RWPE2 (cell line): ENCODE measurements at regions not wholly inside any gene's neighbourhood (a gene's known extent, or its start where the extent isn't known, plus 50 kb on each side); places are given as distances from the start of the nearest gene placed in this dataset.

ENCODE experiments used
- ATAC-seq: fragments of 200-7000 bp; cut with Tn5 transposase; 3 replicates; pipeline ENCODE4 v1.9.1; 2021; ENCODE audit warnings: low read depth
- DNase-seq: peaks from one replicate; pipeline ENCODE4 v3.0.0-alpha.2; 2020; ENCODE audit warnings: low spot score
- H3K27ac ChIP-seq: fragments of 450-650 bp; 2 replicates; pipeline ENCODE4 v1.5.1; 2017; ENCODE audit warnings: mild to moderate bottlenecking; ENCODE audit not compliant: poor library complexity, severe bottlenecking
- H3K27me3 ChIP-seq: fragments of 250-450 bp; sonication (Bioruptor Pico); 2 replicates; pipeline ENCODE4 v1.5.1; 2021; ENCODE audit warnings: mild to moderate bottlenecking, moderate library complexity; ENCODE audit not compliant: insufficient read depth, poor library complexity, severe bottlenecking
- H3K36me3 ChIP-seq: fragments of 250-450 bp; sonication (Bioruptor Pico); 2 replicates; pipeline ENCODE4 v1.5.1; 2020; ENCODE audit warnings: low read depth, mild to moderate bottlenecking, moderate library complexity
- H3K4me1 ChIP-seq: fragments of 250-450 bp; sonication (Bioruptor Pico); 2 replicates; pipeline ENCODE4 v1.5.1; 2021; ENCODE audit warnings: mild to moderate bottlenecking, moderate library complexity; ENCODE audit not compliant: insufficient read depth, poor library complexity, severe bottlenecking
- H3K4me3 ChIP-seq: fragments of 250-450 bp; sonication (Bioruptor Pico); 2 replicates; pipeline ENCODE4 v1.5.1; 2021; ENCODE audit warnings: mild to moderate bottlenecking, moderate library complexity; ENCODE audit not compliant: severe bottlenecking
- H3K9me3 ChIP-seq: fragments of 250-450 bp; sonication (Bioruptor Pico); 2 replicates; pipeline ENCODE4 v1.5.1; 2021; ENCODE audit warnings: mild to moderate bottlenecking, moderate library complexity; ENCODE audit not compliant: severe bottlenecking
- CTCF ChIP-seq: fragments of 450-650 bp; IDR thresholded peaks from one replicate; pipeline ENCODE4 v1.5.1; 2017; ENCODE audit warnings: mild to moderate bottlenecking, moderate library complexity; ENCODE audit not compliant: poor library complexity, severe bottlenecking

DNA sequence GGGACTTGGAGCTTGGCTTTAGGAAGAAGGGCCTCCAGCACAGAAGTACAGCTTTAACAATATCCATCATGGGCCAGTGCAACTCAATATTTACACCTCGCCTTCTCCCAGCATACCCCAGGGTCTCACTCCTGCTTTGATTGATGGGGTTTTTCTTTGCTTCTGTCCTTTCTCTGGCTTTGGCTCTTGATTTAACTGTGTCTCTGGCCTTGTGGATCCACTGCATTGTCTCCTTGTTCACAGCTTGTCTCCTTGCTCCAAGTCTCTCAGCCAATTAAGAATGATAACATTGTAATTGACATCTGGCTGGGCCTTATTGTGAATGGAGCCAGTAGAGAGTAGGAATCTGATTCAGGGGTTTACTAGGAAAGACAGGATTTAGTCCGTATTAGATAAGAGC, 1019.5 kb downstream of the TMEM182 start:
- peaks cover 3% of the 10 kb centered on the region for H3K27me3 ChIP-seq
- ATAC-seq (no peak), DNase-seq (no peak)
- no peak for TF ChIP-seq CTCF
- H3K36me3 ChIP-seq = no peaks in the 10 kb centered on the region
- H3K4me1 ChIP-seq = no peaks in the 10 kb centered on the region
- no peak overlapping the region for H3K27ac ChIP-seq
- H3K4me3 ChIP-seq = no peak overlapping the region
- no peaks in the 10 kb centered on the region for H3K9me3 ChIP-seq

DNA sequence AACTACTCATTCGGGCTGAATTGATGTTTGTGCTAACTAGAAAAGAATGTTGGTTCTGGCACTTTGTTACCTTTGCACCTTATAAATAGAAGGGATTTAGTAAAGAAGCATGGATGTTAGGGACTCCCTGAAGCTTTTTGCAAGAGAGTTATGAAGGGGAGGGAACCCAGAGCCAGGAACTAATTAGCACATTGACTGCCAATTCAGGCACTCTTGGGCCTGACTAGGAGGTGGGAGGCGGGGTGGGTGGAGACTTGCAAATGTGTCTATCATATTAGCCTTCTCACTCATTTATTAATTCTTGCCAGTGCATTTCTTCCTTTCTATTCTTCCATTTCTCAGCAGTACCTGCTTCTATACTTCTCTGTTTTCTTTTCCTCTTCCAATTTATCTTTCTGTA, 1022.4 kb downstream of the TMEM182 start:
- Histone ChIP-seq H3K36me3 (no peaks in the 10 kb centered on the region), H3K4me1 (no peaks in the 10 kb centered on the region), H3K27ac (no peak overlapping the region), H3K4me3 (no peak overlapping the region), H3K9me3 (no peaks in the 10 kb centered on the region), H3K27me3 (peaks cover 3% of the 10 kb centered on the region)
- ATAC-seq (no peak), DNase-seq (no peak)
- no peak for TF ChIP-seq CTCF

- DNase-seq = no peak
- Histone ChIP-seq H3K27me3 (peaks cover 3% of the 10 kb centered on the region), H3K9me3 (no peaks in the 10 kb centered on the region), H3K36me3 (no peaks in the 10 kb centered on the region), H3K4me1 (no peaks in the 10 kb centered on the region), H3K27ac (no peak overlapping the region), H3K4me3 (no peak overlapping the region)
- TF ChIP-seq CTCF = no peak
- ATAC-seq = no peak
These were observed 1023.6 kb downstream of the TMEM182 start for GRCh38 chr2:103785432-103785831.

DNA sequence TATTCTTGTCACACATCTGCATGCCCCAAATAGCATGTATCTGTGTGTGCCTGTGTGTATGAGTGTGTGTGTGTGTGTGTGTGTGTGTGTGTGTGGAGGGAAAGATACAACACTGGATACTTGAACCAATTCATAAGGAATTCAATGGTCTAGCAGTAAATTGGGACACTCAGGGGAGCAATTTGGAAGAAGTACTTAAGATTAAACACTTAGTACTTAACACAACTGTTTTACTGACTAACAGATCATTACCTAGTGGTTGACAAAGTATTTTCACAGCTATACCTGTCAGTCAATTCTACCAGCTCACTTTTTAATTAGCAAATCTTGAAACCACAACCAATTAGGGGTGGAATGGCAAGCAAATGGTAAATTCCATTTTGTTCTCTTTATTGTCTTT, 1024.1 kb downstream of the TMEM182 start:
- H3K4me3 ChIP-seq = no peak overlapping the region
- no peaks in the 10 kb centered on the region for H3K9me3 ChIP-seq
- no peak for ATAC-seq

DNA sequence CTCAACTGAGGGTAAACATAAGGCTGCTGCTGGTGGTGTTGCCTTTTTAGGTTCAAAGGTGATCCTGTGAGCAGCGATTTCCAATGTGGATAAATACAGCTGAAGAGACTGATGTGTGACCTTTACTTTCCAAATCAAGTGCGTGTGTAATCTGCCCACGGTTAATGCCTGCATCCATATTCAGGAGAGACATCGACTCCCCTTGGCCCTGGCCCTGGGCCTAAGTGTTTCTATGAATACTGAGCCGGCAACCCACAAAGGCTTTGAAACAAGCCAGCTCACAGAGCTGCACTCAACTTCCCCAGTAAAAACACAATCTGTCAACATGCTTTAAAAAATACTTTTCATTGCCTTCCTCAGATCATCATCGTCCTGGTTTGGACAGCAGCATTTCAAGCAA, 1026.6 kb downstream of the TMEM182 start:
- Histone ChIP-seq H3K4me3 (no peak overlapping the region), H3K27ac (peak overlapping the region; percentile 62), H3K27me3 (peaks cover 3% of the 10 kb centered on the region), H3K9me3 (no peaks in the 10 kb centered on the region), H3K4me1 (no peaks in the 10 kb centered on the region), H3K36me3 (no peaks in the 10 kb centered on the region)
- DNase-seq (no peak), ATAC-seq (no peak)
- no peak for TF ChIP-seq CTCF

More for the DNA sequence above, 1024.1 kb downstream of the TMEM182 start:
- H3K27me3 ChIP-seq = peaks cover 3% of the 10 kb centered on the region
- no peak for TF ChIP-seq CTCF
- no peaks in the 10 kb centered on the region for H3K4me1 ChIP-seq
- H3K36me3 ChIP-seq = no peaks in the 10 kb centered on the region
- no peak for DNase-seq
- no peak overlapping the region for H3K27ac ChIP-seq
